Lower leg skin (tissue), 3 donors: ENCODE measurements at regions not wholly inside any gene's neighbourhood (a gene's known extent, or its start where the extent isn't known, plus 50 kb on each side); places are given as distances from the start of the nearest gene placed in this dataset.

Experiments
- CTCF ChIP-seq, 3 donors: fragments of 450-650 bp; IDR thresholded peaks; one replicate each; pipeline ENCODE4 v1.5.1; 2016; ENCODE audit warnings: antibody characterized with exemption in 3 of 3, mild to moderate bottlenecking in 3 of 3, moderate library complexity in 2 of 3
- POLR2A ChIP-seq, 2 donors: fragments of 450-650 bp; IDR thresholded peaks; one replicate each; pipeline ENCODE4 v1.6.1; 2016 to 2017; ENCODE audit warnings: antibody characterized with exemption in 2 of 2, mild to moderate bottlenecking in 1 of 2, moderate library complexity in 1 of 2

GRCh38 chr7:94095316-94096009, 91.3 kb upstream of the BET1 start:
- TF ChIP-seq POLR2A (IDR thresholded peaks at IDR 0.05) (no peak), CTCF (IDR thresholded peaks at IDR 0.05) (no peak)
